ENCODE measurements at regions not wholly inside any gene's neighbourhood (a gene's known extent, or its start where the extent isn't known, plus 50 kb on each side); places are given as distances from the start of the nearest gene placed in this dataset.

DNA sequence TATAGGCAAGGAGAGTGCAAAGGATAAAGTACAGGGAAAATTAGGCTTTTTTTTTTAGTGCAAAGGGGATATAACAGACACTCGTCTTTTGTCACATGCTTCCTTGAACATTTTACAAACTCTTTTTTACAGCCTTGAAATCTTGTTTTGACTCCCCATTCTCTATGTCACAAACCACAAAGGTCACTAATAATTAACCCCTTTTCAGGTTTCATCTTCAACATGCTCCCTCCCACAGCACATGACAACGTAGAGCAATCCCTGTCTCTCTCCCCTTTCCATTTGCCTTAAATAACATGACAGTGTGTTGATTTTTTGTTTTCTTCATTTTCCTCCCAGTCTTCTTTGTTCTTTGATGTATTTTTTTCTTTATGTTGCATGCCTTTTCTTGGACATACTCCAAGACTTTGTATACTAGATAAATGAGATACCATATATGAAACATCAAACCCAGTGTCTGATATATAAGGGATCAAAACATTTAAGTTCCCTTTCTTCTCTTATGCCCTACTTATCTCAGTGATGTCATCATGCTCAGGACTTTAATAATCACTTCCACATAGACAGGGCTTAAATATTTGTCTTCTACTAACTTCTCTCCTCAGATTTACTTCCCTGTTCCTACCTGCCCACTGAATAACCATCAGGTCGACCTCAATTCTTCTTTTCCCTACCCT lies 378.7 kb upstream of the HSF2 start:
- BruUV-seq (replicated peaks) = no TSS peak
- POLR2A ChIA-PET = no interaction called here
- WGBS (ENCODE audit: insufficient coverage, low coverage, missing lambda C conversion rate) = 0% methylated on average over 3 of the region's 3 CpGs
- Histone ChIP-seq H4K20me1 (replicated peaks; ENCODE audit: control insufficient read depth, insufficient read depth, low read length) (no peaks in the 10 kb centered on the region), H3K9me3 (replicated peaks; ENCODE audit: control insufficient read depth, insufficient read depth, low read depth, low read length) (no peaks in the 10 kb centered on the region), H3K9ac (ENCODE audit: insufficient read depth in 1 of 2, low read depth in 2 of 2, low read length in 2 of 2) (no peak overlapping the region), H3K27me3 (ENCODE audit: control insufficient read depth in 2 of 2, insufficient read depth in 2 of 2, low read length in 2 of 2) (no peaks in the 10 kb centered on the region), H3K36me3 (ENCODE audit: control insufficient read depth, insufficient read depth, low read length) (no peaks in the 10 kb centered on the region), H3K9me1 (ENCODE audit: control insufficient read depth, insufficient read depth, low read length) (no peaks in the 10 kb centered on the region), H3K79me2 (ENCODE audit: control insufficient read depth, insufficient read depth, low read length) (no peaks in the 10 kb centered on the region), H3K27ac (ENCODE audit: extremely low read depth, low read depth, low read length) (no peak overlapping the region), H3K4me1 (replicated peaks in 1 of 2; ENCODE audit: control insufficient read depth in 2 of 2, insufficient read depth in 2 of 2, low read length in 2 of 2) (no peaks in the 10 kb centered on the region), H2AFZ (ENCODE audit: low read depth, low read length) (no peak overlapping the region), H3K4me3 (no peak overlapping the region), H3K4me2 (ENCODE audit: insufficient read depth, low read length) (no peak overlapping the region)
- no peak for TF ChIP-seq GABPA (tag; conservative IDR thresholded peaks at IDR 0.05; ENCODE audit: low read depth)
- TF ChIP-seq SMARCB1 (IDR thresholded peaks at IDR 0.05; ENCODE audit: insufficient read length, low read depth) = no peak
- no peak for TF ChIP-seq RAD51 (IDR thresholded peaks at IDR 0.05; ENCODE audit: borderline replicate concordance, low read depth)
- no peak for TF ChIP-seq SLC30A9 (CRISPR knock-in tag; IDR thresholded peaks at IDR 0.05)
- no peak for TF ChIP-seq CREB1 (IDR thresholded peaks at IDR 0.05)
- no peak for TF ChIP-seq CREB1 (CRISPR knock-in tag; IDR thresholded peaks at IDR 0.05)
- TF ChIP-seq ZNF165 (CRISPR knock-in tag; IDR thresholded peaks at IDR 0.05; ENCODE audit: borderline replicate concordance) = no peak
- TF ChIP-seq, protein P1, sequence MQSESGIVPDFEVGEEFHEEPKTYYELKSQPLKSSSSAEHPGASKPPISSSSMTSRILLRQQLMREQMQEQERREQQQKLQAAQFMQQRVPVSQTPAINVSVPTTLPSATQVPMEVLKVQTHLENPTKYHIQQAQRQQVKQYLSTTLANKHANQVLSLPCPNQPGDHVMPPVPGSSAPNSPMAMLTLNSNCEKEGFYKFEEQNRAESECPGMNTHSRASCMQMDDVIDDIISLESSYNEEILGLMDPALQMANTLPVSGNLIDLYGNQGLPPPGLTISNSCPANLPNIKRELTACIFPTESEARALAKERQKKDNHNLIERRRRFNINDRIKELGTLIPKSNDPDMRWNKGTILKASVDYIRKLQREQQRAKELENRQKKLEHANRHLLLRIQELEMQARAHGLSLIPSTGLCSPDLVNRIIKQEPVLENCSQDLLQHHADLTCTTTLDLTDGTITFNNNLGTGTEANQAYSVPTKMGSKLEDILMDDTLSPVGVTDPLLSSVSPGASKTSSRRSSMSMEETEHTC (IDR thresholded peaks at IDR 0.05) = no peak
- TF ChIP-seq, protein P2, sequence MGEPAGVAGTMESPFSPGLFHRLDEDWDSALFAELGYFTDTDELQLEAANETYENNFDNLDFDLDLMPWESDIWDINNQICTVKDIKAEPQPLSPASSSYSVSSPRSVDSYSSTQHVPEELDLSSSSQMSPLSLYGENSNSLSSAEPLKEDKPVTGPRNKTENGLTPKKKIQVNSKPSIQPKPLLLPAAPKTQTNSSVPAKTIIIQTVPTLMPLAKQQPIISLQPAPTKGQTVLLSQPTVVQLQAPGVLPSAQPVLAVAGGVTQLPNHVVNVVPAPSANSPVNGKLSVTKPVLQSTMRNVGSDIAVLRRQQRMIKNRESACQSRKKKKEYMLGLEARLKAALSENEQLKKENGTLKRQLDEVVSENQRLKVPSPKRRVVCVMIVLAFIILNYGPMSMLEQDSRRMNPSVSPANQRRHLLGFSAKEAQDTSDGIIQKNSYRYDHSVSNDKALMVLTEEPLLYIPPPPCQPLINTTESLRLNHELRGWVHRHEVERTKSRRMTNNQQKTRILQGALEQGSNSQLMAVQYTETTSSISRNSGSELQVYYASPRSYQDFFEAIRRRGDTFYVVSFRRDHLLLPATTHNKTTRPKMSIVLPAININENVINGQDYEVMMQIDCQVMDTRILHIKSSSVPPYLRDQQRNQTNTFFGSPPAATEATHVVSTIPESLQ (CRISPR knock-in tag; IDR thresholded peaks at IDR 0.05) = no peak
- TF ChIP-seq RFX5 (IDR thresholded peaks at IDR 0.05; ENCODE audit: low read depth, low read length) = no peak
- CTCF ChIA-PET (ENCODE audit: low intra/inter-chr PET ratio) = no interaction called here
- DNase-seq (ENCODE audit: extremely low read depth in 1 of 4, low spot score in 3 of 4) = no peak
- intact Hi-C loops (cut with micrococcal nuclease) = no loop called here
- ATAC-seq = no peak
- in situ Hi-C loops (cut with MboI) = no loop called here
- no peak for FAIRE-seq

Data from K562 (cell line).